ENCODE measurements at regions not wholly inside any gene's neighbourhood (a gene's known extent, or its start where the extent isn't known, plus 50 kb on each side); places are given as distances from the start of the nearest gene placed in this dataset.

DNA sequence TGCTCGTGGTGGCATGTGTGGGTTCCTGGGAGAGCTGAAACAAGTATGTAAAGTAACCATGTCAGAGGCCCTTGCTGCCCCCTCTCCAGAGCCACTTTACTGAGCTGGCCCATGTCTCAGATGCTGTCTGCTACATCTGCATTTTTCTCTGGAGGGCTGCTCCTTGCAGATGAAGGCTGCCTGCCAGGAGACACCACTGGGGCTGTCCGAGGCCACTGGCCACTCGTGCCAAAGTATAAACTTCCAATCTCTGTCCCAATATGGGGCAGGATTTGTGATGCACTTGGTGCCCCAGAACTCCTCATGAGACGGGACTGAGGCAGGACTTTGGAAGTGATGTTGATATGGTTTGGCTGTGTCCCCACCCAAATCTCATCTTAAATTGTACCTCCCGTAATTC, 478.4 kb upstream of the B3GAT1 start:
- H4K20me1 ChIP-seq (ENCODE audit: insufficient read depth, low read depth, low read length): no peaks in the 10 kb centered on the region
- H3K36me3 ChIP-seq (ENCODE audit: insufficient read depth, low read length): no peaks in the 10 kb centered on the region
- no peaks in the 10 kb centered on the region for H3K27me3 ChIP-seq (ENCODE audit: low read length)
- H3K4me2 ChIP-seq (ENCODE audit: low read depth, low read length, poor library complexity, severe bottlenecking): no peak overlapping the region
- H3K79me2 ChIP-seq (ENCODE audit: low read length): no peaks in the 10 kb centered on the region
- no peaks in the 10 kb centered on the region for H3K9me3 ChIP-seq (ENCODE audit: low read length)
- H3K4me1 ChIP-seq (ENCODE audit: low read length): no peaks in the 10 kb centered on the region
- no peak for DNase-seq
- H3K9me2 ChIP-seq (replicated peaks; ENCODE audit: insufficient read depth, low read length): no peaks in the 10 kb centered on the region
- no peak overlapping the region for H3K4me3 ChIP-seq (ENCODE audit: low read length)
- no peak overlapping the region for H3K9ac ChIP-seq (ENCODE audit: low read length)
- H3K27ac ChIP-seq (ENCODE audit: low read length): no peak overlapping the region
- H2AFZ ChIP-seq (ENCODE audit: low read length): no peak overlapping the region

DNA sequence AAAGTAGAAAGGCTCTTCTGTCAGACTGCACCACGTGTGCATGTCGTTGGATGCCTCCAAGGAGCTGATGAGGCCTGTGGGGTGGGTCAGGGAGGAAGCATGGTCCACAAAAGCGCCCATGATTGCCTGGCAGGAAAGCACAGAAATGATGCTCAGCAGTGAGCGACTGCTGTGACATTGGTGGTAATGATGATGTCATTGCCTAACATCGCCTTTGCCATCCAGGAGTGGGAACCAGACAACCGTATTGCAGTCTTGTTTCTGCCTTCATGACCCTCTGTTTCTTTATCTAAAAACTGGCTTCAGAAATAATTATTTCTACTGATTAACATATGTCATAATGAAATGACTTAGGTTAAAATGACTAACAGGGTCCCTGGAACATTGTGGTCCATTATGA, 477.8 kb upstream of the B3GAT1 start:
- Histone ChIP-seq H3K36me3 (ENCODE audit: insufficient read depth, low read length) (no peaks in the 10 kb centered on the region), H3K4me3 (ENCODE audit: low read length) (no peak overlapping the region), H3K4me2 (ENCODE audit: low read depth, low read length, poor library complexity, severe bottlenecking) (no peak overlapping the region), H3K9me2 (replicated peaks; ENCODE audit: insufficient read depth, low read length) (no peaks in the 10 kb centered on the region), H2AFZ (ENCODE audit: low read length) (no peak overlapping the region), H3K27ac (ENCODE audit: low read length) (no peak overlapping the region), H3K9ac (ENCODE audit: low read length) (no peak overlapping the region), H3K79me2 (ENCODE audit: low read length) (no peaks in the 10 kb centered on the region), H3K27me3 (ENCODE audit: low read length) (no peaks in the 10 kb centered on the region), H4K20me1 (ENCODE audit: insufficient read depth, low read depth, low read length) (no peaks in the 10 kb centered on the region), H3K9me3 (ENCODE audit: low read length) (no peaks in the 10 kb centered on the region), H3K4me1 (ENCODE audit: low read length) (no peaks in the 10 kb centered on the region)
- no peak for DNase-seq

DNA sequence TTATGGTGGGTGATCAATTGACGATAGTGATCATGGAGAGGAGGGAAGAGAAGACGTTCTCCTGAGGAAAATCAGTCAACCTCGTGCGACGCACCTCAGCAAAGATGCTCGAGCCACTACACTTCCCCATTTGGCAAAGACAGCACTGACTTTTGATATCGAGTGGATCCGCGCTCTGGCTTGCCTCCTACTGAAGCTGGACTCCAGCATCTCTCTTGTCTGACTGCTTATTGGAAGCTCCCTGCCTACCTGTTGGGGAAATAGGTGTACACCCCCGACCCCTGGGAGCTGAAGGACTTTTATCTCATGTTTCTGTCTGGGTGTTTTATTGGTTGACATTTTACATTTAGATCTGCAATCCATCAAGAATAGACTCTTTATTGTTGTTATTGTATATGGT, 476.8 kb upstream of the B3GAT1 start:
- Histone ChIP-seq H4K20me1 (ENCODE audit: insufficient read depth, low read depth, low read length) (no peaks in the 10 kb centered on the region), H3K4me2 (ENCODE audit: low read depth, low read length, poor library complexity, severe bottlenecking) (no peak overlapping the region), H3K36me3 (ENCODE audit: insufficient read depth, low read length) (no peaks in the 10 kb centered on the region), H3K4me1 (ENCODE audit: low read length) (no peaks in the 10 kb centered on the region), H3K9ac (ENCODE audit: low read length) (no peak overlapping the region), H2AFZ (ENCODE audit: low read length) (no peak overlapping the region), H3K79me2 (ENCODE audit: low read length) (no peaks in the 10 kb centered on the region), H3K4me3 (ENCODE audit: low read length) (no peak overlapping the region), H3K9me2 (replicated peaks; ENCODE audit: insufficient read depth, low read length) (no peaks in the 10 kb centered on the region), H3K27me3 (ENCODE audit: low read length) (no peaks in the 10 kb centered on the region), H3K9me3 (ENCODE audit: low read length) (no peaks in the 10 kb centered on the region), H3K27ac (ENCODE audit: low read length) (no peak overlapping the region)
- DNase-seq: no peak

DNA sequence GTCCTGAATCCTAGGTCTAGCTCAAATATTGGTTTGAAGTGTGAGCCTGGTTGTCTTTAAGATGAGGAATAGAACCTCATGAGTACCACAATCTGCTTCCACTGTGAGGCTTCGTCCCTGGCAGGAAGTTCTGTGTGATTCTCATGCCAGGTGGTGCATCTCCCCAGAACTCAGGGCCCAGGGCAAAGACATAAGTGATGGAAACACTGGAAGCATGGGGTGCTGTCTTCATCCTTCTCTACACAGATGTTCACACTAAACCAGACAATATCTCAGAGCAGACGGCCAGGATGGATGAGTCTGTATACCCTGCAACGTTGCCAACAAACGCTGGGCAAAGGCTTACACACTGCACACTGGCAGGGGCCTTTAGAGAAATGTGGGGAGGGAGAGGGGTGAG, 475.9 kb upstream of the B3GAT1 start:
- Histone ChIP-seq H4K20me1 (ENCODE audit: insufficient read depth, low read depth, low read length) (no peaks in the 10 kb centered on the region), H3K27me3 (ENCODE audit: low read length) (no peaks in the 10 kb centered on the region), H3K4me2 (ENCODE audit: low read depth, low read length, poor library complexity, severe bottlenecking) (no peak overlapping the region), H3K9me2 (replicated peaks; ENCODE audit: insufficient read depth, low read length) (no peaks in the 10 kb centered on the region), H3K4me1 (ENCODE audit: low read length) (no peaks in the 10 kb centered on the region), H3K27ac (ENCODE audit: low read length) (no peak overlapping the region), H2AFZ (ENCODE audit: low read length) (no peak overlapping the region), H3K9ac (ENCODE audit: low read length) (no peak overlapping the region), H3K9me3 (ENCODE audit: low read length) (no peaks in the 10 kb centered on the region), H3K79me2 (ENCODE audit: low read length) (no peaks in the 10 kb centered on the region), H3K36me3 (ENCODE audit: insufficient read depth, low read length) (no peaks in the 10 kb centered on the region), H3K4me3 (ENCODE audit: low read length) (no peak overlapping the region)
- DNase-seq: no peak

DNA sequence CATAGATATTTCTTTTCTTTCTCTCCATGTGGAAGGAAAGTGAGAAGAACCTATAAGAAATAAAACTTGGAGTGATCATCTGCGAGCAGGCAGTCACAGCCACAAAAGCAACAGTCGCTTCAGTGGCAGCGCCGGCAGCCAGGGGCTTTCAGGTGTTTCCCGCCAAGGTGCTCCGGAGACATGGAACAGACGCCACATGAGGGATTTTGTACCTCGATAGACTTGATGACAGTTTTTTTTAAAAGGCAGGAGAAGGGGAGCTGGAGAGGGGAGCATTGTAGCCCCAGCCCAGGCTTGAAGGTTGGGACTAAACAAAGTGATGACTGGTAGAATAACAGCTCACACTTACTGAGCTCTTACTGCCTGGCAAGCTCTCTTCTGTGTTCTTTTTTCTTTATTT, 471.4 kb upstream of the B3GAT1 start:
- no peak for DNase-seq
- Histone ChIP-seq H3K9ac (ENCODE audit: low read length) (no peak overlapping the region), H3K9me3 (ENCODE audit: low read length) (no peaks in the 10 kb centered on the region), H3K4me1 (ENCODE audit: low read length) (no peaks in the 10 kb centered on the region), H3K27ac (ENCODE audit: low read length) (no peak overlapping the region), H3K27me3 (ENCODE audit: low read length) (no peaks in the 10 kb centered on the region), H3K79me2 (ENCODE audit: low read length) (no peaks in the 10 kb centered on the region), H3K4me3 (ENCODE audit: low read length) (no peak overlapping the region), H2AFZ (ENCODE audit: low read length) (no peak overlapping the region), H3K9me2 (replicated peaks; ENCODE audit: insufficient read depth, low read length) (no peaks in the 10 kb centered on the region), H4K20me1 (ENCODE audit: insufficient read depth, low read depth, low read length) (no peaks in the 10 kb centered on the region), H3K36me3 (ENCODE audit: insufficient read depth, low read length) (no peaks in the 10 kb centered on the region), H3K4me2 (ENCODE audit: low read depth, low read length, poor library complexity, severe bottlenecking) (no peak overlapping the region)

DNA sequence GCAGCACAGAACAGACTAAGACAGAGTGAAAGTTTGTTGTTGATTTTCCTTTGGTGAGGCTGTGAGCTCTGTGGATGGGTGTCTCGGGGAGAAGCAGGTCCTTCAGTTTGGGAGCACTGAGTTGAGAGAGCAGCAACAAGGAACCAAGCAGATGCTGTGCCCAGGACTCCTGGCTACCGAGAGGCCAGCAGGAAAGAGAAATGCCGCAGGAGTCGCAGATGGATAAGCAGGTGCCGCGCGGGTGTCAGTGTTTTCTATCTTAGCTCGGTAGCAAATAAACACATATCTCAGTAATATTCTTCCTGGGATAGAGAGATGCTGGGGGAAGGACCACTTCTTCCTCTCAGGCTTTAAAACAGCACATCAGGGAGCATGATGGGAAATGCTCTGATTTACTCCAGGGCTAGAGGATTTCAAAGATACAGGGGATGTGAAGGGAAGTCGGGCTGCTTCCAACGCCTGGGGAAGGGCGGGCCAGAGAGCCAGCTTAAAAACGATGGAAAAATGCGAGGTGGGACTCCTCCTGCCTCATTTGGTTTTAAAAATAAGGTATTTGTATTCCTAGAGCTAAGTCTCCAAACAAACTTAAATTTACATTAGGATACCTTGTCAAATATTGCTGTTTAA, 470.7 kb upstream of the B3GAT1 start:
- H4K20me1 ChIP-seq (ENCODE audit: insufficient read depth, low read depth, low read length): no peaks in the 10 kb centered on the region
- no peaks in the 10 kb centered on the region for H3K9me2 ChIP-seq (replicated peaks; ENCODE audit: insufficient read depth, low read length)
- no peak overlapping the region for H3K4me2 ChIP-seq (ENCODE audit: low read depth, low read length, poor library complexity, severe bottlenecking)
- DNase-seq: no peak
- no peaks in the 10 kb centered on the region for H3K36me3 ChIP-seq (ENCODE audit: insufficient read depth, low read length)
- no peak overlapping the region for H3K9ac ChIP-seq (ENCODE audit: low read length)
- no peaks in the 10 kb centered on the region for H3K79me2 ChIP-seq (ENCODE audit: low read length)
- no peaks in the 10 kb centered on the region for H3K9me3 ChIP-seq (ENCODE audit: low read length)
- no peaks in the 10 kb centered on the region for H3K27me3 ChIP-seq (ENCODE audit: low read length)
- no peaks in the 10 kb centered on the region for H3K4me1 ChIP-seq (ENCODE audit: low read length)
- no peak overlapping the region for H3K4me3 ChIP-seq (ENCODE audit: low read length)
- no peak overlapping the region for H2AFZ ChIP-seq (ENCODE audit: low read length)
- no peak overlapping the region for H3K27ac ChIP-seq (ENCODE audit: low read length)

DNA sequence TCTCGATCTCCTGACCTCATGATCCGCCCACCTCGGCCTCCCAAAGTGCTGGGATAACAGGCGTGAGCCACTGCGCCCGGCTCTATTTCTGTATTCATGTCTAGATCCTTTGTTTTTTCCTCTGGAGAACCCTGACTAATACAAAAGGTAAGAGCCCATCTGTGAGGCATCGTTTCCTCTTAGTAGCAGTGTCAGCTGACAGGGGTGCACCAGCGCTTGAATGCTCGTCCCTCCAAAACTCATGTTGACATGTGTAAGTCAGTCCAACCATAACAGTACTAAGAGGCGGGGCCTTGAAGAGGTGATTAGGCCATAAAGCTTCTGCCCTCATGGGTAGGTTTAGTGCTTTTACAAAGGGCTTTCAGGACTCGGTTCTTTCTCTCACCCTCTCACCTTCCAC, 470.1 kb upstream of the B3GAT1 start:
- Histone ChIP-seq H3K9me3 (ENCODE audit: low read length) (no peaks in the 10 kb centered on the region), H3K27ac (ENCODE audit: low read length) (no peak overlapping the region), H3K4me2 (ENCODE audit: low read depth, low read length, poor library complexity, severe bottlenecking) (no peak overlapping the region), H3K4me1 (ENCODE audit: low read length) (no peaks in the 10 kb centered on the region), H3K9ac (ENCODE audit: low read length) (no peak overlapping the region), H3K9me2 (replicated peaks; ENCODE audit: insufficient read depth, low read length) (no peaks in the 10 kb centered on the region), H3K79me2 (ENCODE audit: low read length) (no peaks in the 10 kb centered on the region), H3K4me3 (ENCODE audit: low read length) (no peak overlapping the region), H3K36me3 (ENCODE audit: insufficient read depth, low read length) (no peaks in the 10 kb centered on the region), H4K20me1 (ENCODE audit: insufficient read depth, low read depth, low read length) (no peaks in the 10 kb centered on the region), H2AFZ (ENCODE audit: low read length) (no peak overlapping the region), H3K27me3 (ENCODE audit: low read length) (no peaks in the 10 kb centered on the region)
- DNase-seq: no peak

DNA sequence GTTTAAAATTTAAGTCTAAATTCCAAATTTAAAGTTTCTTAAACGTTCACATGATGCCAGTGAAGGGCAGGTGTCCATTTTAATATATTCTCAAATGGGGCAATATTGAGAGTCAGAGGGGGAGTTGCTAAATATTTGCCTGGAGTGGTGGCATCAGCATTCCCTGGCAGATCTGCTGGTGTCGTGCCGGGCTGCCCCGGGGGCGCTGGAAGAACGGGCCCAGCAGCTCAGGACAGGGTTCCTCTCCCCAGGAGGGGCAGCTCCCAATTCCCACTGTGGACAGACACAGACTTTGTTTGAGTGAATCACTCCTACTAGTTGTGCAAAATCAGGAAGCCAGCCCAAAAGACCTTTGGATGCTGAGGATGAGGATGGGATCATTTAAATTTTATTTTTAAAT, 468.7 kb upstream of the B3GAT1 start:
- no peaks in the 10 kb centered on the region for H3K36me3 ChIP-seq (ENCODE audit: insufficient read depth, low read length)
- H3K27ac ChIP-seq (ENCODE audit: low read length): no peak overlapping the region
- H3K9ac ChIP-seq (ENCODE audit: low read length): no peak overlapping the region
- H3K9me2 ChIP-seq (replicated peaks; ENCODE audit: insufficient read depth, low read length): no peaks in the 10 kb centered on the region
- no peak overlapping the region for H3K4me2 ChIP-seq (ENCODE audit: low read depth, low read length, poor library complexity, severe bottlenecking)
- no peak for DNase-seq
- H3K27me3 ChIP-seq (ENCODE audit: low read length): no peaks in the 10 kb centered on the region
- H2AFZ ChIP-seq (ENCODE audit: low read length): no peak overlapping the region
- no peaks in the 10 kb centered on the region for H3K9me3 ChIP-seq (ENCODE audit: low read length)
- no peak overlapping the region for H3K4me3 ChIP-seq (ENCODE audit: low read length)
- no peaks in the 10 kb centered on the region for H3K4me1 ChIP-seq (ENCODE audit: low read length)
- H4K20me1 ChIP-seq (ENCODE audit: insufficient read depth, low read depth, low read length): no peaks in the 10 kb centered on the region
- no peaks in the 10 kb centered on the region for H3K79me2 ChIP-seq (ENCODE audit: low read length)

DNA sequence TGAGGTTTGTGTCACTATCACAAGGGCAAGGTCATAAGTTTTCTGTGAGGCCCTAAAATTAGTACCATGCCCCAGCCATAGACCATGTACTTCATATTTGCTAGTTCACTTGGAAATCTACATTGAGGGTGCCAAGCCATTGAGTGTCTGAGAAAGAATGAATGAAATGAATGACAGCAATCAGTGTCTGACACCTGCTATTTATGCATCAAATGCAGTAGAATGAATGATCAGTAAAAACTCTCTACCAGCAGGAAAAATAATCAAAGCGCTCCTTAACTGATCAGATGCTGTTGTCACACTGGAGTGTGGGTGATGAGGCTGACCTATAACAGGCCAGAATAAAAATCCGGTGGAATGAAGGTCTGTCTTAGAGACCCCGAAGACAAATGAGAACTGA, 467.9 kb upstream of the B3GAT1 start:
- Histone ChIP-seq H3K36me3 (ENCODE audit: insufficient read depth, low read length) (no peaks in the 10 kb centered on the region), H3K9me2 (replicated peaks; ENCODE audit: insufficient read depth, low read length) (no peaks in the 10 kb centered on the region), H2AFZ (ENCODE audit: low read length) (no peak overlapping the region), H4K20me1 (ENCODE audit: insufficient read depth, low read depth, low read length) (no peaks in the 10 kb centered on the region), H3K4me3 (ENCODE audit: low read length) (no peak overlapping the region), H3K27me3 (ENCODE audit: low read length) (no peaks in the 10 kb centered on the region), H3K79me2 (ENCODE audit: low read length) (no peaks in the 10 kb centered on the region), H3K4me2 (ENCODE audit: low read depth, low read length, poor library complexity, severe bottlenecking) (no peak overlapping the region), H3K9me3 (ENCODE audit: low read length) (no peaks in the 10 kb centered on the region), H3K9ac (ENCODE audit: low read length) (no peak overlapping the region), H3K4me1 (ENCODE audit: low read length) (no peaks in the 10 kb centered on the region), H3K27ac (ENCODE audit: low read length) (no peak overlapping the region)
- no peak for DNase-seq

Measured in Karpas-422 (cell line).